DMS53 treated with DMSO at 0.1 percent for 48 hours (cell line): ENCODE measurements at regions not wholly inside any gene's neighbourhood (a gene's known extent, or its start where the extent isn't known, plus 50 kb on each side); places are given as distances from the start of the nearest gene placed in this dataset.
"Not testable (repeated sequence)": the region's sequence is repeated elsewhere in the genome, so short reads cannot be mapped to it uniquely, and the experiment has no call there.

Source experiments
- DNase-seq: peaks from one replicate; lab custom pipeline; 2025; ENCODE audit not compliant: unreplicated experiment; lab: John Stamatoyannopoulos, UW

DNA sequence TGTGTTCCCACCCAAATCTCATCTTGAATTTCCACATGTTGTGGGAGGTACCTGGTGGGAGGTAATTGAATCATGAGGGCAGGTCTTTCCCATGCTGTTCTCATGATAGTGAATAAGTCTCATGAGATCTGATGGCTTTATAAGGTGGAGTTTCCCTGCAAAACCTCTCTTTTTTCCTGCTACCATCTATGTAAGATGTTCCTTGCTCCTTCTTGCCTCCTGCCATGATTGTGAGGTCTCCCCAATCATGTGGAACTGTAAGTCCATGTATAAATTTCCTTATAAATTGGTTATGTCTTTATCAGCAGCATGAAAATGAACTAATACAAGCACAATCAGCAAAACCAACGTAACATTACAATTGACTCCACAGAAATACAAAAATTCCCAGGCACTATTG is 814.8 kb upstream of the CITED2 start:
- not testable (repeated sequence) for DNase-seq

DNA sequence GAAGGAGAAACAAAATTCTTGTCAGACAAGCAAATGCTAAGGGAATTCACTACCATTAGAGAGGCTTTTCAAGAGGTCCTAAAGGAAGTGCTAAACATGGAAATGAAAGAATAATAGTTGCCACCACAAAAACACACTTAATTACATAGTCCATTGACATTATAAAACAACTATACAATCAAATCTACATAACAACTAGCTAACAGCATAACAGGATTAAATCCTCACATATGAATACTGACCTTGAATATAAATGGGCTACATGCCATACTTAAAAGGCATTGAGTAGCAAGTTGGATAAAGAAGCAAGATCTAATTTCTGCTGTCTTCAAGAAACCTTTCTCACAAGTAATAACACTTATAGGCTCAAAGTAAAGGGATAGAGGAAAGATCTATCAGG is 811.5 kb upstream of the CITED2 start:
- no peak for DNase-seq

DNA sequence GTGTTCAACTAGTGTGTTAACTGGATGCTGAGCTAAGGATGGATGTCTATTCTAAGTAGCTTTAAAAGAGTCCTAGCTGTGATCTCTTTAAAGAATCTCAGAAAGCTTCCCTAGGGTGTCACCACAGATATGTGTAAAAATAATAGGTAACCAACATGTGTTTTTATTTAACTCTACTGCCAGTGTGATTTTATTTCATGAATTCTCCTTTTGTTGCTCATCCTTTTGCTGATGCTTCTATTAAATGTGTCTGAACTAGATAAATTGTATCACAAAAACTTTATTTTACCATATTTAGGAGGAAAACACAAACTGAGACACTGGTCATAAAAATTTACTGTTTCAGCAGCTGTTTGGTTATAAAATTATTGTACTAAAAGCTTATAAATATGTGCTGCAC is 809.4 kb upstream of the CITED2 start:
- DNase-seq, result no peak

DNA sequence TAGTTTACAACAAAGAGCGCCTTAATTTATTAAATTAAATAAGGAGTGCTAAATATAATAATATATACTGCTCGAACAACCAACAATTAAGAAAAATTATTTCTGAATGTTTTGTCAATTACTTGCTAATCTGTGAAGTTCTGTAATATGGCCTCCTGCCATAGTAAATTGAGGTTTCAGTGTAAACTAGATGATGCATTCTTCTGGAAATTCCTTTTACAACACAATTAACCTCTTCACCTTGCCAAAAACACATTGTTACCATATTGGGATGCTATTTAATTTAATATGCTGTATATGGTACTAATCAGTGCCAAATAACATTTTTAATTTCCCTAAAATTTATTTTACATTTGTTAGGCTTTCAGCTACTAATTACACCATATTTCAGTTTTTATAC is 808.4 kb upstream of the CITED2 start:
- DNase-seq, result no peak

DNA sequence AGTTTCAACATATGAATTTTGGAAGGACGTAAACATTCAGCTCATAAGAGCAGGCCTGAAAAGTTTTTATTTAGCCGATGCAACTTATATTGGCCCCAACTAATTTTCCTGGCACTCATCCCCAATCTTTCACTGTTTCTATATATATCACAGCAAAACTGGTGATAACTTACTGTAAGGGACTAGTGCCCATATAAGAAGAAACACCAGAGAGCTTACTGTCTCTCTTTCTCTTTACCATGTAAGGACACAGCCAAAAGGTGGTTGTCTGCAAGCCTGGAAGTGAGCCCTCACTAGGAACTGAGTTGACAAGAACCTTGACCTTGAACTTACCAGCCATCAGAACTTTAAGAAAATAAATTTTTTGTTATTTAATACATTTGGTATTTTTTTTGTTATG is 807.4 kb upstream of the CITED2 start:
- DNase-seq, result no peak

DNA sequence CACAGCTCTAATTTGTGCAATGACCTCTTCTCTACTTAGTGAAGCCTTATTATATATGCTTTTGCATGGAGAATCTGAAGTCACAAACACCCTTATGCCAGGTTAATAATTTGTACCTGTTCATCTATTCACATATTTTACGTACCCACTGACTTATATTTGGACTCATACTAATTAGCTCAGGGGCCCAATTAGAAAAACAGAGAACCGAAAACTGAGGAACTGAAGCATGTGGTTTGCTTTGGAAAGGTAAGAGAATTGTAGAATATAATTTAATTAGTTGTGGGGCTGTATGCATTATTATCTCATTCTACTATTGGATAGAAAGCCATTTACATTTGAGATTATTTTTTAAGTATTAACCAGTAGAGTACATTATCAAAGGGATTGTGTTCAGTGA is 805.9 kb upstream of the CITED2 start:
- DNase-seq, result no peak

DNA sequence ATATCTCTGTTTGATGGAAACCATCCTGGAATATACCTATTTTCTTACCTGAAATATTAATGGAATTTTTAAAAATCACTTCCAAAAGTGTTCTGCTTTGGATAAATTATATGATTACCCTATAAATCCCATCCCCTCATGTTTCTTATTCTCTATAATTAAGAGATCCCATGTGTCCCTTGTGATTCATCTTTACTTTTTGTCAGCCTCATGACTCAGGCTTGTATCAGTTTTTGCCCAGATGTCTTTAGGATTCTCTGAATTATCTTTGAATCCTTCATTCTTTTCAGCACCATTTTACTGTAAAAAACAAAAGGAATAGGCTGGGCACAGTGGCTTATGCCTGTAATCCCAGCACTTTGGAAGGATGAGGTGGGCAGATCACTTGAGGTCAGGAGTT is 804.5 kb upstream of the CITED2 start:
- no peak for DNase-seq

DNA sequence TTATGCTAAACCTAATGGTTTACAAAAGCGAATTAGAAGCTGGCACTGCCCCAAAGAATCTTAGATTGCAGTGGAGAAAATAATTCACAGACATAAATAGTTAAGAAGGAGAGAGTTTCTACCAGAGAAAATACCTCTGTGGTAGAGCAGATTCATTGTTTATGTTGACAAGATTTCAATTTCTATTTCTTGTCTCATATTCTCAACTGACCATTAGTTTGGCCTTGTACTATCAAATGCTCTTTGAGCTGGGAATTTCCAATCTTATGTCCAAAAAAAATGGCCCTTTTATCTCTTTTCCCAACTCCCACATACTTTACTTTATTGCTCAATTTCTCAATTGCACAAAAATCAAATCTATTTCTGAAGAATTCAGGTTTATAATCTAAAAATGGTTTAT is 804.1 kb upstream of the CITED2 start:
- DNase-seq, result no peak

DNA sequence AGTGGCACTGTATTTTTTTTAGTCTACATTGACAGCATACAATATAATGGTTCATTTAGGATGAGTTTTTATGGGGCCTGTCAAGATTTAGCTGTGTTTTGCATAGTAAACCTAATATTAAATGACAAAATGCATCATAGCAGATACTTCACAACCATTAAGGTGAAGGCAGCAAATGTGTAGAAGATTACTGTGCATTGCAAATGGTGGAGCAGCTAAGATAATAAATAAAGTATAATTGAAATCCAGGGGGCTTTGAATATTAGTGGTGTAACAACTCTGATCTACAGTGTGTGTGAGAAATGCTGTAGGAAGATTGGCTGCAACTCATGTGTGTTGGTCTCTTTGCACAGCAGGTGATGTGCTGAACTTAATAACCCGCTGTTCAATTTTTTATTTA is 801.9 kb upstream of the CITED2 start:
- no peak for DNase-seq

DNA sequence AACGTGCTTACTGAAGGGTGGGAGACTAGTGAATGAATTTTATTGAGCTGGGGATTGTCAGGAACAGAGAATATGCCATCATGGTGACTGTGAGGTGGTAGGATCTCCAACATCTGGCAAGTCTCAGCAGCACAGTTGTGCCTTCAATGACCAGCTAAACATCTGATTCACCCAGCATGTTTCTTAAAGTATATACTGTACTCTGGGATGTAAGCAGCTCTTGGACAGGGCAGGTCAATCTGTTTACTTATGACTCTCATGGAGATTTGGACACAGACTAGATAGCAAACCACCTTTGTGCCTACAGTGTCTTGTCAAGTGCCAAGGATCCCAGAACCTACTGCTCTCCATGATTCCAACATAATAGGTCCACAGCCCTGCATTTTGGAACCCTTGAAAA is 801.0 kb upstream of the CITED2 start:
- DNase-seq, result no peak

DNA sequence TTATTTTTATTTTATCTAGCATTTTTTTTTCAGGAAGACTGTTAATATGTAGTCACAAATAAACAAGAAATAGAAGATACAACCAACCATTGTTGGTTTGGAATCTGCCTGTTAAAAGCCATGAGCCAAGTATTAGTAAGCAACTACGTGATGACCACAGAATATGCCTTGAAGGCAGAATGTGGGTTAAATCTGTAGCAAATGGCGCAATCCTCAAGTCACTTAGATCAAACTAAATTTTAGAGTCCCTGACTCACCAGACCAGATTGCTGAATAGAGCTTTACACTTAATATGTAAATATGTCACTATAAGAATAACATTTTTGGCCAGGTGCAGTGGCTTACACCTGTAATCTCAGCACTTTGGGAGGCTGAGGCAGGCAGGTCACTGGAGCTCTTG is 800.1 kb upstream of the CITED2 start:
- no peak for DNase-seq

DNA sequence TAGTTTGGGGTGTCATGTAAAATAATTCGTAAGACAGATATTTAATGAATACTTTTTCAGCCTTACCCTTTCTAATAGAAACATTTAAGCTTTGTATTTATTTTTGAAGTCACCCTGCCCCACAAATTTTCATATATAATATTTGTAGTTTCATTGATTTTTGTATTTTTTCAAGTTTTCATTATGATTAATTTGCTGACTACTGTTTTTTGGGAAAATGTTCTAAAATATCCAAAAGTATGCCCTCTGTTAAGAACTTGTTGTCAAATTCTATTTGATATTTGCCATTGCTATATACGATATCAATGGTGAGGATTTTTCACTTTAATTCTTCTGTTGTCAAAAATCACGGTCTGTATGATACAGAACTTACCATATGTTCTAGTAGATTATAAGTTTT is 793.9 kb upstream of the CITED2 start:
- DNase-seq, result no peak

DNA sequence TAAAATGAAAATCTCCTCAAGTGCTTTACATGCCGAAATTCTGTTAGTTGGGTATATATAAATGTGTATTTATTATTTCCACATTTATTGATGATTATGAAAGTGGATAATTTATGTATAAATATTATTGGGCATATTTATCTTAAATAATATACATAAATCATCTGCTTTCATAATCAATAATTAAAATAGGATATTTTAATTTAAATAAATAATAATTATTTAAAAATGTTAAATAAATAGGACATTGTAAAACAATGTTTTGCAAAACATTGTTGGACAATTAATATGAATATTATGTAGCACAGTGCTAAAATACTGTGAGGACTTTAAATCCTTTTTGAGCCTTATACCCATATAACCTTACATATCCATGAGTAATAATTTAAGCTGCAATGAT is 786.5 kb upstream of the CITED2 start:
- DNase-seq, result no peak

DNA sequence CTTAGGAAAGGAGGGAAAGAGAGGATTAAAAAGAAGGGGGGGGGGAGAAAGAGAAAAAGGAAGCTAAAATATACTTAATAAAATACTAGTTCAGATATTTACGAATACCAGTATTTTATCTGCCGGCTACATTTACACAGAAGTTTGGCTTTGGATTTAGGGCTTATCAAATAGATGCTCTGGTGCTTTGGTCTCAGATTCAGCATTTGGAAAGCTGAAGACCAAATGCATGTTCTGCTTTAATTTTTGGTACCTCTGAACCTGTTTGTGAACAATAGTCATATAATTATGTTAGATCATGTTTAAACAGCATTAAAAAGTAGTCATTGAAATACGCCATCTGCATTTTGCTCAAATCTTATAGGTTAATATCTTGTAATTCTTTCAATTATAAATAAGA is 786.0 kb upstream of the CITED2 start:
- DNase-seq, result no peak

DNA sequence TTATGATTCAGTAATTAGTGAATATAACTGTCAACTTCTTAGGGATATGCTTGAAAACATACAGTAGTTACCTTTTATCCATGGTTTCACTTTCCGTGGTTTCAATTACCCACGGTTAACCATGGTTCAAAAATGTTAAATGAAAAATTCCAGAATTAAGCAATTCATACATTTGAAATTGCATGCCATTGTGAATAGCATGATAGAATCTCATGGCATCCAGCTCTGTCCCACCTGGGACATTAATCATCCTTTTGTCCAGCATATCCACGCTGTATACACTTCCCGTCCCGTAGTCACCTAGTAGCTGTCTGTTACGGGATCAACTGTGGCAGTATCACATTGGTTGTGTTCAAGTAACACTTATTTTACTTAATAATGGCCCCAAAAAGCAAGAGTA is 781.7 kb upstream of the CITED2 start:
- no peak for DNase-seq

DNA sequence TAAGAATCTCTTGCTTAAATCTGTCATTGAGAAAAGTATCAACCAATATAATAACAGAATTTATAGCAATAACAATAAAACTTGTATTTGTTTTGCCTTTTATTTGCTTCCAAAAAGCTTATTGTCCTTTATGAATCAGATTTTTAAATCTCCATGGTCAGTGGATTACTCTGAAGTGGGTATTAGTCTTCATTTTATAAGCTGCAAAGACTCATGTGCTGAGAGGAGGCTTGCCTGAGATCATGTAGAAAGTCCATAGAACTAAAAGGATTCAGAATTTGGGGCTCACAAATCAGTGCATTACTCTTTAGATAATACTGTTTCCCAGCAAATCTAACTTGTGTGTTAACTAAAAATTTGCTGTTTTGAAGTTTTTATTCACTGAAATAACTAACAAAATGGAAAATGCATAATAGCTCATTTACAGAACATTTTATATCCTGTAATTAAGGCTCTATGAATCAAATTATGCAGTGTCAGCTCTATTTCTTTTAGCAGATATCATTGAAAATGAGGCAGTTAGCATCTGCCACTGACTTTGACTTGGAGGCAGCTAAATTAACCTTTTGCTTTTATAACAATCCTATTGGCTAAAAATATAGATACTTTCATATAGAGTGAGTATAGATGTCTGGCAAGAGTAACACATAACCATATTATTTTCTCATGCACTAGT is 781.1 kb upstream of the CITED2 start:
- no peak for DNase-seq

DNA sequence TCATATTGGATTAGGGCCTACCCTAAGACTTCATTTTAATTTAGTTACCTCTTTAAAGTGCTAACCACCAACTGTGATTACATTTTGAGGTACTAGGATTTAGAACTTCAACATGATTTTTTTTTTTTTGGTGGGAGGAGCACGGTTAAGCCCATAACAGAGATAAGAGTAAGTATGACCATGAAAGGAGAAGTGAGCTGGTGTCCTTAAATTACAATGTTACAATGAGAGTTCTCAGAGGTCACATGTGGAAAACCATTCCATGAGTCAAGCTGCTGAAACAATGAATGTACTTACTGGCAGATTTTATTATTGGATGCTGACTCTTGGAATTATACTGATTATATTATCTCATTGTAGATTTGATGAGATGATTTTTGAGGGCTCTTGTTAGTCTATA is 779.3 kb upstream of the CITED2 start:
- no peak for DNase-seq

DNA sequence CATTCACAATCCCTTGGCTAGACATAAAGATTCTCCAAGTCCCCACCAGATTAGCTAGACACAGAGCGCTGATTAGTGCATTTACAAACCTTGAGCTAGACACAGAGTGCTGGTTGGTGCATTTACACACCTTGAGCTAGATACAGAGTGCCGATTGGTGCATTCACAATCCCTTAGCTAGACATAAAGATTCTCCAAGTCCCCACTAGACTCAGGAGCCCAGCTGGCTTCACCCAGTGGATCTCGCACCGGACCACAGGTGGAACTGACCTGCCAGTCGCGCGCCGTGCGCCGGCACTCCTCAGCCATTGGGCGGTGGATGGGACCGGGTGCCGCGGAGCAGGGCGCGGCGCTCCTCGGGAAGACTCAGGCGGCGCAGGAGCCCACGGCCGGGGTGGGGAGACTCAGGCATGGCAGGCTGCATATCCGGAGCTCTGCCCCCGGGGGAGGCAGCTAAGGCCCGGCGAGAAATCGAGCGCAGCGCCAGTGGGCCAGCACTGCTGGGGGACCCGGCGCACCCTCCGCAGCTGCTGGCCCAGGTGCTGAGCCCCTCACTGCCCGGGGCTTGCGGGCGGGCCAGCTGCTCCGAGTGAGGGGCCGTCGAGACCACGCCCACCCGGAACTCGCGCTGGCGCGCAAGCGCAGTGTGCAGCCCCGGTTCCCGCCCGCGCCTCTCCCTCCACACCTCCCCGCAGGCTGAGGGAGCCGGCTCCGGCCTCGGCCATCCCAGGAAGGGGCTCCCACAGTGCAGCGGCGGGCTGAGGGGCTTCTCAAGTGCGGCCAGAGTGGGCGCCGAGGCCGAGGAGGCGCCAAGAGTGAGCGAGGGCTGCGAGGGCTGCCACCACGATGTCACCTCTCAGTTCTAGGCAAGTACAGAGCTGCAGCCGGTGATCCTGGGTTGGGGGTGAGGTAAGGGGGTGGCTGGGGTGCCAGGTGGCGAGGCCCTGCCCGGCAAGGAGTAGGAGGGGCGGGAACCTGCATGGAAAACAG is 773.7 kb upstream of the CITED2 start:
- not testable (repeated sequence) for DNase-seq

DNA sequence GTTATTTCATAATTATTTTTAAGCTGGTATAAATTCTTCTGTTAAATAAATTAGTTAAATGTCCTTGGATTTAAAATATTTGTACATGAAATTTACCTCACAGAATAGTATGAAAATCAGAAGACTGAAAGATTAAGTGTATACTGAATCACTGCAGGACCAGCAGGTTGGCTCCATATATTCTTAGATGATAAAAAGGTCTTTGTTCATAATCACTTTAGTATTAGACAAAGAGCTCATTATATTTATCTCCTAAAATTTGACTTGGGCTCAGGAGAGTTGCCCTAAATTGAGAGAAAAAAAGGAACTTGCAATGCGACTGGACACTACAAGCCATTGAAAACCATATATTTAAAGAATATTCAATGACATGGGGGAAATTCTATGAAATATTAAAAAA is 766.4 kb upstream of the CITED2 start:
- DNase-seq, result no peak

DNA sequence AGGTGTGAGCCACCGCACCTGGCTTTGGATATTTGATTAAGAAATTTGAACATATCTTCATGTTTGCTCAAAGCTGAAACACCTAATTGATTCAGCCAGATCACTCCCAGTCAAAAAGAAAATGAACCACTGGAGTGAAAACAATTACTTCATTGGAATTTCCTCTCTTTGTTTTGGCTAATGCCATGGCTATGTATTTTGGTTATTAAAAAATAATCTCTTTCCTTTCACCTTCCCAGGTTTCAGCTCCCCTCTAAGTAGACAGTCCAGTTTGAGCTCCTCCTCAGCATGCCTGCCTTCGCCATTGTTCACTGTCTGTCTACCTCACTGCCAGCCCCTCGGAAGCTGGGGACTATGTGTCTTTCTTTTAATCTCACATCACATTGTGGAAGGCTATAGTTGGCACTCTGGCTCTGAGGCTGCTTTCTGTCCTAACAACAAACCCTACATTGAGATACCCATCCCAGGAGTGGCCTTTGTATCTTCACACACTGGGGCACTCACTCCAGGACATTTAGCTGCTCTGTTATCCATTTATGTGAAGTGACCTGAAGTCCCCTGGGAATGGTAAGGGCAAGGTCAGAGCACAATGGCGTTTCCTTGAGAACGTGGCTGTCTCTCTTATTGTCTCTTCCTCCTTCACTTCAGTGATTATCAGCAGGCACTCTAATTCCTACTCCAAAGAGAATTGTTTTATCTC is 764.0 kb upstream of the CITED2 start:
- DNase-seq, result no peak

DNA sequence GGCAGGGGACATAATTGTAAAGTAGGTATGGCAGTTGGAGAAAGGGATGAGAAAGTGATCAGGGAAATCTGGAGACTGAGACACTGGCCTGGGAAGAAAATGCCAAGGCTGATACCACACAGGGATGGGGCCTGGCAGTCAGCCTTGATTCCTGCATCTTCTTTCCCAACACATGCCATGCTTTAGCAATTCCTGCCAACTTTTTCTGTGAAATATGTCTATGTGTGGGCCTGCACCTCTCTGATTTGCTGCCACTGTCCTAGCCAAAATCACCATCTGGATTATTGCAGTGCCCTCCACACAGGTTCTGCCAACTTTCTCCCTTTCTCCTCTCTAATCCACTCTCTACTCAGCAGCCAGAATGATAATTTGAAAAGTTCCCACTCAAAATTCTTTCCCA is 759.8 kb upstream of the CITED2 start:
- DNase-seq, result no peak

DNA sequence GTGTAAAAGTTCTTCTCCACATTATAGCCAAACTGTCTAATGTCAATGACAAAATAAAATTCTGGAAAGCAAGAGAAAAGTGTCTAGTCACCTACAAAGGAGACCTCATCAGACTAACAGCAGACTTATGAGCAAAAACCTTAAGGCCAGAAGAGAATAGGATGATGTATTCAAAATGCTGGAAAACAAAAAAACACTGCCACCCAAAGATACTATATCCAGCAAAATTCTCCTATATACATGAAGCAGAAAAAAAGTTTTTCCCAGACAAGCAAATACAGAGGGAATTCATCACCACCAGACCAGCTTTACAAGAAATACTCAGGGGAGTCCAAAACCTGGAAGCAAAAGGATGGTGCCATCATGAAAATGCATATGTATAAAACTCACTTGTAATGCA is 755.6 kb upstream of the CITED2 start:
- DNase-seq, result no peak
